Central memory CD4-positive, alpha-beta T cell (primary cell): ENCODE measurements at regions not wholly inside any gene's neighbourhood (a gene's known extent, or its start where the extent isn't known, plus 50 kb on each side); places are given as distances from the start of the nearest gene placed in this dataset.

Experiments used
- DNase-seq: peaks from one replicate; pipeline ENCODE4 v3.0.0; 2022

DNA sequence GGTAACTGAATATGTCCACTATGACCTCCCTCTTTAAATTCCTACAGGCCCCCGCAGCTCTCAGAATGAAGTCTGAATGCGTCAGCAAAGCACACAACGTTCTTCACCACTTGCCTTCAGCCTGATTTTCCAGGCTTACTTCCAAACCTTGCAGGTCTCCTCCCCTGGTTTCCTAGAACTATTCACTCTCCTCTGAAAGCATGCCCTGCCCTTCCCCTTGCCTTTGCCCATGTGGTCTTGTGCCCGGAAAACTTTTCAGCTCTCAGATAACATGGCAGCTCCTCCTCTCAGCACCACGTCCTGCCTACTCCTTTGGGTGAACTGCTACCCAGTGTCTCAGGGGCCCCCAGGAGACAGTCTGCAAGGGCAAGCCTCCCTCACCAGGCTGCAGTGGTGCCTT, 268.5 kb upstream of the LDB2 start:
- DNase-seq: no peak

DNA sequence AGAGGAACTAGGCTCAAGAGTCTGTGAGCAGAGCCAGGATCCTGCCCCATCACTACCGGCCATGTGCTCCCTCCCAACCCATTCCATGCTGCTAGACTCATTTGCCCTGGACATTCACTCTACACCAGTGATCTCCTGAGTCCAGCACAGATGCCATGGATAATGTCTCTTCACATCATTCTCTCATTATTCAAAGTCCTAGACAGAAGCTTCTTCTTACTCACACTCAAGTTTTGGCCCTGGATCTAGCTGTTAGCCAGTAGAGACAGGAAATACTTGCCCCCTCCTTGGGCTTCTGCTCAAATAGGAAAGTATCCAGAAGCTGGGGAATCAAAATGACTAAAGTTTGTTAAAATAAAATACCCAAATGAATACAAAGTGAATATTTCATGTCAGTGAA, 266.8 kb upstream of the LDB2 start:
- DNase-seq: no peak

DNA sequence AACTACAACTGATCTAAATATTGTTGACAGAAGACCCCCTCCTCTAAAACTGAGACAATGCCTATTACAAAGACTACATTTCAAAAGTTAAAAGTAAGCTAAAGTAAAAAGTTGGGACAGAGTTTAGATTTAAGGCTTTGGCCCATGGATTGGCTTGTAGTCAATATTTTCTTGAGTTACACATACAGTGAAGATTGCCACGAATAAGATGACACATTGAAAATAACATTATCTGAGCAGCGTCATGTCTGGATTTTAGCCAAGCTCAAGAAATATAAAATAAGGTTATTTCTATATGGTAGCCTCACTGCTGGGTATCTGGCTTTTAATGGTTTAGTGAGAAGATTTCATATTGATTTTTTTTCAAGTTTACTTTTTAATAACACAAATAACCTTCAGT, 266.2 kb upstream of the LDB2 start:
- no peak for DNase-seq

DNA sequence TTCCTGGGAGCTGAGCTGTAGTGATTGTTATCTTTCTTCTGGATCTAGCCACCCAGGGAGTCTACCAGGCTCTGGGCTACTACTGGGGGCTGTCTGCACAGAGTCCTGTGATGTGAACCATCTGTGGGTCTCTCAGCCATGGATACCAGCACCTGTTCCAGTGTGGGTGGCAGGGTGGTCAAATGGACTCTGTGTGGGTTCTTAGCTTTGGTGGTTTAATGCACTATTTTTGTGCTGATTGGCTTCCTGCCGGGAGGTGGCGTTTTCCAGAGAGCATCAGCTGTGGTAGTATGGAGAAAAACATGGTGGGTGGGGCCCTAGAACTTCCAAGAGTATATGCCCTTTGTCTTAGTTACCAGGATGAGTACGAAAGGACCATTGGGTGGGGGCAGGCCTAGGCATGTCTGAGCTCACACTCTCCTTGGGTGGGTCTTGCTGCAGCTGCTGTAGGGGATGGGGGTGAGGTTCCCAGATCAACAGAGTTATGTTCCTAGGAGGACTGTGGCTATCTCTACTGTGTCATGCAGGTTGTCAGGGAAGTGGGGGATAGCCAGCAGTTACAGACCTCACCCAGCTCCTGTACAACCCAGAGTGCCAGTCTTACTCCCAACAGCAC, 264.8 kb upstream of the LDB2 start:
- DNase-seq: no peak

DNA sequence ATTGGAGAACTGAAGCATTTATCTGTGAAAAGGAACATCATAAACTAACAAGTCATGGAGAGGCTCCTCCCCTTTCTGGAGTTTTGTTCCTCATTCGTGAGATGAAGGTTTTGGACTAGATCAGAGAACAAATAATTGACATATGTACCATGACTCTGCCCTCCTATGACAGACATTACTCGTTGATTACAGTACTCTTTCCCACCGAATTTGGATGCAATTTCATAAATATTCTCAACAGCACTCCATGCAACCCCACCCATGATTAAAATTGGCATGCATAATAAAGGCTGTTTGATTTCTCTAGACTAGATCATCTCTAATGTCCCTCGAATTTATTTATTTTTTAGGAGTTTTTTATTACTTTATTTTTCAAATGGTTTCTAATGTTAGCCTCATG, 258.9 kb upstream of the LDB2 start:
- DNase-seq: no peak

DNA sequence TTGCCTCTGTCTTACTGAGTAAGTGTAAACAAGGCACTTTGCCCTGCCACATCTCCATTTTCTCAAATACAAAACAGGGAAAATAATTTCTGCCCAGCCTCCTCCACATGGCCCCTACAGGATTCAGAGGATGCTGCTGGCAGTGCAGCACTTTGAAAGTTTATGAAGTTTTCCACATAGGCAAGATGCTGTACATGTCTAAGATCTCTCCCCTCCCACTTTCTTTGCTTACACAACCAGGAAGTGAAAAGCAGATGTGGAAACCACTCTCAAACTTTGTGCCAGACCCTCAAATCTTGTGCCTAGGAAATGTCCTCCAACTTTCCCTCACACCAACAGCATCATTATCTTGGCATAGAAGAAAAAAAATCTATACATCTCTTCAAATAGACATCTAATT, 257.0 kb upstream of the LDB2 start:
- DNase-seq: no peak

DNA sequence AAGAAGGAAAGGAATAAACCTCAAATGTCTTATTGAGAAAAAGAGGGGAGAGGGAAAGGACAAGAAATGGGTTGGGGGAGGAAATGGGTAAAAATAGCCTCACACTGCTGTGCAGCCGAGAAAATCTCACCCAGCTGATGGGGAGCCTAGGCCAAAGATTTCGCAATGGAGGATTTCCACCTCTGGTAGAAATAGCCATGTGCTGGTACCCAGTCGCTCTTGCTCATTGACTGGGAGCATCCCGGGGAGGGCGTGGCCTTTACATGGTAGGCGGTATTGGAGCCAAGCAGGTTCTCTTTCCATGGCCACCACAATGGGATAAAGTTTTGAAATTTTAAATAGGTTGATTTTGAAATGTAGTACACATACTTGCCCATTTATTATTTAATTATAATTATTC, 255.1 kb upstream of the LDB2 start:
- DNase-seq: no peak

DNA sequence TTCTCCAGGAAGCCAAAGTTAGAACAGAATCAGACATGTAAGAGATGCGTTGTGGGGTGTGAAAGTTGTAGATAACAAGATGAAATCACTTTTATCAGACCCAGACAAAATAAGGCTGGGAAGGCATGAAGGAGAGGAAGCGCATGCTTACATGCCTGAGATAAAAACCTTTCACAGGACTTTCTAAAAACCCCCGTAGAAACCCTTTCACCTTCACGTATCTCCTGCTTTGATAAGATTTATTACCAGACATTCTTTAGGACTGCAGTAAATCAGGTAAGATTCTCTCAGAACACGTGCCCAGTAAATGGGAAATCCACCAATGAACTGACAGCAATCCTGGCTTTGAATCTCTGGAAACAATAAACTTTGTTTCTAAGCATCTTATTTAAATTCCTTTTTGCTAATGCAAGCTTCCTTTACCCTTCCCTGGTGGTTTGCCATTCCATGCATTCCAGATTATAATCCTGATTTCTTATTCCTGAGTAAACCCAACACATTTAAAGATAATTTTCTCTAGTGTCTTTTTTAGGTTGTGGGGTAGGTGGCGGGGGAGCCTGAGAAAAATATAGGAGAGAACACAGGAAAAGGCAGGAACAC, 254.6 kb upstream of the LDB2 start:
- DNase-seq: no peak

DNA sequence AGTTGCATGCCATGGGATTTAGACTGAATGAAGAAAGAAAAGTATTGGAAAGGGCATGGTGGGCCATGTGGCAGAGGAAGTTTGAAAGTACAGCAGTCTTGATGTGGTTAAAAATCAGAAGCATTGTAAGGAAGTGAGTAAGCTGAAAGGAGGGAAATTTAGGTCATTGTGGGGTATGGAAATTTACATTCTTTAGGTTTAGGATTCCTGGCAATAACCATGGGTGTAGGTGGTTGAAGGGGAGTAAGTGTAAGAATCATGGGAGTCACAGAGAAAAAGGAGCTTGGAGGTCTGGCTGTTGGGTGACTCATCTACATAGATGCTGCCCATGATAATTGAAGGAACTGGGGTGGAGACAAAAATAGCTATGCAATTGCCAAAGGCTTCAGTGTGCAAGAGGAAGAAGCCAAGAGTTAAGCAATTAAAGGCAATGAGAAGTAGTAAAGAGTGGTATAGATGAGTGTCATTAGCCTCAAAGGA, 243.8 kb upstream of the LDB2 start:
- DNase-seq: no peak

DNA sequence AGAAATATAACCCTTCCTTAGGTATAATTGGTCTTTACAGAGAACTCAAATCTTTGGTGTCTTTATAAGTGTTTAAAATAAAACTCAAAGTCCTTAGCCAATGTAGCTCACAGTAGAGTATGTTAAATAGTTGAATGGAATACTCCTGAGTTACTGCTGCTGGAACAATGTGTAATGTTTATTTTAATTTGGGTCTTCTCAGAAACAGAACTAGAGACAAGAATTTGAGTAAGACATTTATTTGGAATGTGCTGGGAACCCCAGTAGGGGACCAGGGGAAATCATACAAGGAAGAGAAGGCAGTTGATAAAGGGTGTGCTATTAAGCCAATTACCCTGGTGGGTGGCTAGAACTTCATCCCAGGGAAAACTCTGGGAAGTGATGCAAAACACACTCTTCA, 240.4 kb upstream of the LDB2 start:
- no peak for DNase-seq

DNA sequence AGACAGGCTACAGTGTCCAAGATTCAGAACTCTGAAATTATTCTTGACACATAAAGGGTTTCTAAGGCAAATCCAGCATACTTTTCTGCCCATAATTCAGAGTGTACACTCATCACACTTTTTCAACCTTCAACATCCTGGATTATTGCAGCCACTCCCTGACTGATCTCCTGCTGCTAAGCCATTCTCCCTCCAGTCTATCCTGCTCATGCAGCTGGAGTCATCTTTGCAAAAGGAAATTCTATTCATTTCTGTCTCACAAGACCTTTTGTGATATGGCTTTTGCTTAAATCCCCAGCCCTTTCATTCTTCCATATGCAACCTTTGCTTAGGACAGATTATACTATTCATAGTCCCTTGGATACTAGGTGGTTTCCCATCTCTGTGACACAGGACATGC, 236.1 kb upstream of the LDB2 start:
- DNase-seq: no peak

DNA sequence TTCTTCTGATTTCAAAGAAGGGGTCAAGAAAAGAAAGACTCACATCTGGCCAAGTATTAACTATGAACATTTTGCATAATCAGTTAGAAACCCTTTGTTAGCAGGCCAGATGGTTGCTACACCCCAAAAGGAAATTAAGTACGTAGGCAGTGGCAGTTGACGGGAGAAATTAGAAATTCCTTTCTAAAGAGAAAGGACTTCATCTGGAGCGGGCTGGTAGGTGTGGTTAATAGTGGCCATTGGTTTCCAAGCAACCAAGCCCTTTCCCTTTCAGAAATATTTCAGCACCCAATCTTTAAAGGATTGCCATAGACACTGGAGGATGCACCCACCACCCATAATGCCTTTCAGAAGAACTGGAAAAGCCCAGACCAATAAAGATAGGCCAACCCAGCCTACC, 235.7 kb upstream of the LDB2 start:
- DNase-seq: no peak

DNA sequence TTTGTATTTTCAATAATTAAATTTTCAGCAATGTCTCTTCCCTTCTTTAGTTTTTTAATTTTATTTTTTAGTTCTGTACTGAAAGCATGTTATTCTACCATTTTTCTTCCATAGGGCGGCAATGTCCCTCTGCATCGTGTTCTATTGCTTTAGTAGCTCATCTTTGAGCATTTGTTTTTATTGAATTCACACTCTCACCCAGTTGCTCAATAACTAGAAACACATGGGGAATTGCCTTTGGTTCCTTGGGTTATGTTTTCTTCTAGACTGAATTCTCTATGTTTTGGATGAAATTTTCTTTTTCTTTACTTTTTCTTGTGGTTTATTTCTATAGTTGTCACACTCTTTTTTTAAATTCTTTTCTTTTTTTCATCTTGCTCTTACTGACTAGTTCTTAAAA, 233.8 kb upstream of the LDB2 start:
- DNase-seq: no peak

DNA sequence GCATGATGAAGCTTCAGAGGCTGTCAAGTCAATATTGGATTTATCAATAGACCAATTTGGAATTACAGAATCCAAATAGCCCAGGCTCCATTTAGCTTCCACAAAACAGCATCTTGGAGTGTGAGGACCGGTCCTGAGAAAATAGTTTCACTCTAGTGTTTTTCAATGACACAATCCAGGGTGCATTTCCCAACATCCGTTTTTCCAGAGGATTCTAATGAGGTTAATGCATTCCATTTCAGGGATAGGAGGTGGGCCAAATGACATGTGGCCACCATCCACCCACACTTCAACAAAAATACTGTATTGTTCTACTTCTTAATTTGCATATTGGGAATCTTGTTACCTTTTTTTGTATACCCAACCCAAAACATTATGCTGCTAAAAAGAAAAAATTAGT, 229.8 kb upstream of the LDB2 start:
- no peak for DNase-seq

DNA sequence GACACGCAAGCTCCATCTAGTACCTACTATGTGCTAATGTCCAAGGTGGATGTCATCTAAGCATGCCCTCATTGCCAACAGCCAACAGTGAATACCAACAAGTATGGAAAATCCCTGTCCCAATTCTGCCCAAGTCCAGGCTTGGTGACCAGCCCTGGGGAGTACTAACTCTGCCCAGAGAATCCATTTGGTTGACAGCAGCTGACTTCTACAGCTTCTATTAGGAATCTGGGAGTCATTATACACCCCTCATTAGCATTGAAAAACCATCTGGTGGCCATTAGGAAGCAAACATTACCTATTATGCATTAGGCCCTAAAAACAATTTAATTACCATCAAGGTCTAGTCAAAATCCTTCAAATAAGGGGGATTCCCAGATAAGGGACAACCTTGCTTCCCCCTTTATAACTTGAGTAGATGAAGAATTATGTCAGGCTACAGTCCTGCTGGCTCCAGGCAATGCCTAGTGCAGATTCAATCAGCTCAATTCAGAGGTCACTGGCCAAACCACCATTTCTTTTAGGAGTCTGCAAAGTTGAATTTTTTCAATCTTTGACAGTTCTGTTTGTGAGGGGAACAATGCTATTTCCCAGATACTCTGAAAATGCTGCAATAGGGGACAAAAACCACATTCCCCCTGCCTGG, 228.0 kb upstream of the LDB2 start:
- DNase-seq: no peak

DNA sequence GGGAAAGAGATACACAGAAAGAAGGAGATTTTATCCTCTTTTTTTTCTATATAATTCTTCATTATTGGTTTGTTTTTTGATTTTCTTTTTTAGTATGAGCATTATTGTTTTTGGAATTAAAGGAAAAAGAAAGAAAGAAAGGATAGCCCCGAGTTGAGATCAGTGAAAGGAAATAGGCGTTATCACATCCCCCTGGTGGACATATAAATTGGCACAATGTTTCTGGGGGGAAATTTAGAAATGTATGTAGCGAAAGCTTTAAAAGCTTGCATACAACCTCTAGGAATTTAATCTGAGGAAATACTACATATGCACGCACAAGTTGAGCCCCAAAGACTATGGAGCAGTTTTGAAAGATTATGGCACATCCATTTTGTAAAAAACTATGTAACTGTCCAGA, 226.3 kb upstream of the LDB2 start:
- no peak for DNase-seq

DNA sequence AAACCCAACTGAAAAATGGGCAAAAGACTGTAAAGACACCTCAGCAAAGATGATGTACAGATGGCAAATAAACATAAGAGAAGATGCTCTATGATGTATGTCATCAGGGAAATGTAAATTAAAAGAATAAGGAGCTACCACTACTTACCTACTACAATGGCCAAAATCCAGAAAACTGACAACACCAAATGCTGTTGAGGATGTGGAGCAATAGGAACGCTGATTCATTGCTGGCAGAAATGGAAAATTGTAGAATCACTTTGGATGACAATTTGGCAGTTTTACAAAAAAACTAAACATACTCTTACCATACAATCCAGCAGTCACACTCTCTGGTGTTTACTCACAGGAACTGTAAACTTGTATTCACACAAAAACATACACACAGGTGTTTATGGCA, 222.3 kb upstream of the LDB2 start:
- no peak for DNase-seq

DNA sequence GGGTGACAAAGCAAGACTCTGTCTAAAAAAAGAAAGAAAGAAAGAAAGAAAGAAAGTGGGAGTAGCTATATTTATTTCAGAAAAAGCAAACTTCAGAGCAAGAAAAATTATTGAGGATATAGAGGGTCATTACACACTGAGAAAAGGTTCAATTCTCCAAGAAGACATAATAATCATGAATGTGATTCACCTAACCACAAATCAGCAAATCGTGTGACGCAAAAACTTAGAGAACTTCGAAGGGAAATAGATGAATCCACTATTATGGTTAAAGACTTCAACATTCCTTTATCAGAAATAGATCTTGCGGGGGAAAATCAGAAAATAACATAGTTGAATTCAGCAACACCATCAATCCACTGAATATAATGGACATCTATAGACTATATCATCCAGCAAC, 219.3 kb upstream of the LDB2 start:
- no peak for DNase-seq

DNA sequence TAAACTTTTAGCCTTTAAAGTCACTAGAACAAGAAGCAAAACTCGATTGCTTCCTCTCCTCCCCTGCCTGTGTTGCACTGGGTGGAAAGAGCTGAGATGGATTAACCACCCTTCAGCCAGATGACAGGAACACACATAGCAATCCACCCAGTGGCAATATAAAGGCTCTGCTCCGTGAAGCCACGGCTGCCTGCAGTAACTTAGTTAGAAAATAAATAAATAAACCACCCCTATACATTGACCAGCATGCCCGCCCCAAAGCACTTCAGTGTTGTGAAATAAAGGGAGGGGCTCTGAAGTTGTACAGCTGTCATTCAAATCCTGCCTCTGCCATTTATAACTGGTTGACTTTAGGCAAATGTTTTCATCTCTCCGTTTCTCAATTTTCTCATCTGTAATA, 217.1 kb upstream of the LDB2 start:
- DNase-seq: no peak

DNA sequence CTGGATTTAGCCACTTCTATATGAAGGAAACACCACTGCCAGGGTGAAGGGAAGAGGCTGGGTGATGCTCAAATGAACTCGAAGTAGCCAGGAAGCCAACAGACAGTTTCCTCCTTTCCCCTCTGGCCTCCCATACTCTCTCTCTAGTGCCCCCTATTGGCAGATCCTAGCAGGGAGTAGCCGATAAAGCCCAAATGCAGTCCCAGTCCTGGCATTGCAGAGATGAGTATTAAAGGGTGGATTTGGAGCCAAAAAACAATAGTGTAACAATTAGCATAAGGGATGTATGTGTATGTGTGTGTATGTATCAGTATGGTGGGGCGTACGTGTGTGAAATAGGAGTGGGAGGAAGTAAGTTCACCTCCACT, 213.8 kb upstream of the LDB2 start:
- no peak for DNase-seq

DNA sequence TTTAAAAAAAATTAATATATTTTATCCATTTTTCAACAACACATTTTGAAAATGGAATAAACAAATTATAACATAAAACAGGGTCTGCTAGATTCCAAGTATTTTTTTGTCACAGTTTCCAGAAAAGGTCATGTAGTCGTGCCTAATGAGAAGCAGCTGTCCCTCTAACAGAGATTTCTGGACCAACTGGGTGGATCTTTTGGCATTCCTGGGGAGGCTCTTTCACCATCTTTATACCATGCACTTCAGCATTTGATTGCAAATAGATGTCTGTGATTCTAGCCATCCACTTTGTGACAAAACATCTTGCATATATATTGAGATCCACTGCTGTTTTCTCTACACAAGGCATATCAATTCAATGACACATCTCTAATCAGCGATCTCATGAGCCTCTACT, 210.7 kb upstream of the LDB2 start:
- no peak for DNase-seq

DNA sequence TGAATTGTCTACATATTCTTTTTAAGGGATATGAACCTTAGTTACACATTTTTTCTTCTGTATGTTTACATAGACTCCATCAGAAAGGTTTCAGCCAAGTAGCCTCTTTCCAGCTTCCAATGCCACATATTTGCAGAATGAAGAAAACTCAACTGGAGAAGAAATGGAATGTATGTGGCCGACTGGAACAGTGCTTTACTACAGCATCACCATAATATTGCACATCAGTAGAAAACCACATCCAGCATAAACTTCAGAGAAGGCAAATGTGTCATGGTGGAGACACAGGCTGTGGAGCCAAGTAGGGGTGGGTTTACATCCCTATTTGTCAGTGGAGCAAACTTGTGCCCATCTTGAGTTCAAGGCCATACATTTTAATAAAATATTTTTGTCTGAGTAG, 204.8 kb upstream of the LDB2 start:
- DNase-seq: no peak

DNA sequence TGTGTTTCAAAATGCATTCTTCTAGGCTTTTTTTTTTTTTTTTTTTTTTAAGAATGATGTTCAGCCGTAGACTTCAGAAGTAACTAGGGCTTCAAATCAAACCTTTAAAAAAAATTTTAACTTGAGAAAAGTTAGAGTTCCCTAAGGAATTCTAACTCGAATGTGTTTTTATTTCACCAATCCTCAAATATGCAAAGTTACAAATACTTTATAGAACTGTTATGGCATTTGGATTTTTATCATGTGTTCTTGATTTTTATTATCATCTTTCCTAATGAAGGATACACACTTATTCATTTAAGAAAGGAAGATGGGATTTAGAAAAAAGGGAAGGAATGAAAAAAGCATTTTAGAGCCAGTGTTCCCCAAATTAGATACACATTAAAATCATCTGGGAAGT, 200.6 kb upstream of the LDB2 start:
- DNase-seq: no peak

DNA sequence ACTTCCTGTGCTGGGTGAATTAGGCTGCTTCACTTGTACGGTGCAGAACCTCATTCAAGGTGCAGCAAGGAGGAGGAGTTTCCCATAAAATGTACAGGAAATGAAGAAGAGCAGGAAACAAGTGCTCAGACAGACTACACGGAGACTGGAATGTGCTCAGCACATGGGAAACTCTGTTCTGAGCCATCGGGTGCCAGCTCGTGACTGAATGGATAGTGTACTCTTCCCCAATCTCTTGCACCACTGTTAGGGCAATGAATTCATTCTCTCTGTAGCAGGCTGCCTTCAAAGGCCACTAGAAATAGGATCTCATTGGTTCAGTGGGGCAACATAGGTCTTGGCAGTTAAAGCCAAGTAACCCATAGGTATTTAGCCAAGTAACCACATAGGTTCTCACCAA, 200.0 kb upstream of the LDB2 start:
- no peak for DNase-seq

DNA sequence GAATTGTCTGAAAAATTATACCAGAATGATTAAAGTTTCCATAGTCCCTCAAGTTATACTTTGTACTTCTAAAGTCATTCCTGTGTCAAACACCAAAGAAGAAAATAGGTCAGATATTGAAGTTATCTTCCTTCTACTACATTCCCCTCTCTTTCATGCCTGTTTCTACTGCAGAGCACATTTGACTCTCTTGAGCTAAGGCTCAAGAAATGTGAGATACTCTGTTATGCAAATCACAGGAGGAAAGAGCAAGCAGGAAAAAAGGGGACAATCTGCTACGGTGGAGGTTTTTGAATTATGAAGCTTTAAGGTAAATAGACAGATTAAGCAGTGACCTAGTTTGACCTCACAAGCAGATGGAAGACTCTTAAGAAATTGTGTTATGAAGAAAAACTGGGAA, 198.9 kb upstream of the LDB2 start:
- no peak for DNase-seq
